Spleen (tissue), 7 donors: ENCODE measurements at regions not wholly inside any gene's neighbourhood (a gene's known extent, or its start where the extent isn't known, plus 50 kb on each side); places are given as distances from the start of the nearest gene placed in this dataset.

Source experiments
- POLR2A ChIP-seq, 3 donors: fragments of 450-650 bp; IDR thresholded peaks; one replicate each; pipeline ENCODE4 v1.5.1; 2017; ENCODE audit warnings: antibody characterized with exemption in 3 of 3, mild to moderate bottlenecking in 1 of 3
- POLR2AphosphoS5 ChIP-seq, 3 donors: sonication (generic); formaldehyde crosslinking; IDR thresholded peaks; one replicate each; pipeline ENCODE4 v1.5.1; 2017; ENCODE audit warnings: antibody characterized with exemption in 3 of 3
- TF ChIP-seq, protein P1 (sequence below), 11 experiments: fragments of 200-600 bp in 7 of 11; fragments of 450-650 bp in 4 of 11; sonication (generic) in 4 of 11; IDR thresholded peaks in 8 of 11; conservative IDR thresholded peaks in 3 of 11; 1 replicate in 7 of 11; 2 replicates in 4 of 11; pipeline versions ENCODE4 v1.4.0 to v1.8.0; 2016 to 2021; ENCODE audit warnings: antibody characterized with exemption in 11 of 11, inconsistent platforms in 4 of 11, mild to moderate bottlenecking in 1 of 11
- donor health status: DM: no; HTN: no; CAD: no; lungs with moderate emphysema.
- donor health status: DM: no; HTN: no; CAD: no.
- donor health status: DM: no; HTN: no; CAD: no.

- TF ChIP-seq, protein P1, sequence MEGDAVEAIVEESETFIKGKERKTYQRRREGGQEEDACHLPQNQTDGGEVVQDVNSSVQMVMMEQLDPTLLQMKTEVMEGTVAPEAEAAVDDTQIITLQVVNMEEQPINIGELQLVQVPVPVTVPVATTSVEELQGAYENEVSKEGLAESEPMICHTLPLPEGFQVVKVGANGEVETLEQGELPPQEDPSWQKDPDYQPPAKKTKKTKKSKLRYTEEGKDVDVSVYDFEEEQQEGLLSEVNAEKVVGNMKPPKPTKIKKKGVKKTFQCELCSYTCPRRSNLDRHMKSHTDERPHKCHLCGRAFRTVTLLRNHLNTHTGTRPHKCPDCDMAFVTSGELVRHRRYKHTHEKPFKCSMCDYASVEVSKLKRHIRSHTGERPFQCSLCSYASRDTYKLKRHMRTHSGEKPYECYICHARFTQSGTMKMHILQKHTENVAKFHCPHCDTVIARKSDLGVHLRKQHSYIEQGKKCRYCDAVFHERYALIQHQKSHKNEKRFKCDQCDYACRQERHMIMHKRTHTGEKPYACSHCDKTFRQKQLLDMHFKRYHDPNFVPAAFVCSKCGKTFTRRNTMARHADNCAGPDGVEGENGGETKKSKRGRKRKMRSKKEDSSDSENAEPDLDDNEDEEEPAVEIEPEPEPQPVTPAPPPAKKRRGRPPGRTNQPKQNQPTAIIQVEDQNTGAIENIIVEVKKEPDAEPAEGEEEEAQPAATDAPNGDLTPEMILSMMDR (IDR thresholded peaks at IDR 0.05 in 8 of 11, conservative IDR thresholded peaks at IDR 0.05 in 3 of 11) = no peak
- no peak for TF ChIP-seq POLR2AphosphoS5 (IDR thresholded peaks at IDR 0.05)
- no peak for TF ChIP-seq POLR2A (IDR thresholded peaks at IDR 0.05)
These were observed 435.0 kb upstream of the KIF2B start for GRCh38 chr17:53387745-53388144.
